Hepatocyte (in vitro differentiated cells): ENCODE measurements at regions not wholly inside any gene's neighbourhood (a gene's known extent, or its start where the extent isn't known, plus 50 kb on each side); places are given as distances from the start of the nearest gene placed in this dataset.
"Not testable (repeated sequence)": the region's sequence is repeated elsewhere in the genome, so short reads cannot be mapped to it uniquely, and the experiment has no call there.

Source experiments
- DNase-seq: peaks from one replicate; pipeline ENCODE4 v3.0.0-alpha.2; 2016; ENCODE audit warnings: low spot score
- H2AFZ ChIP-seq: fragments of 200-600 bp; sonication (generic); 2 replicates; pipeline ENCODE4 v1.6.0; 2016; ENCODE audit warnings: antibody characterized with exemption, mild to moderate bottlenecking
- H3K27ac ChIP-seq: fragments of 200-600 bp; sonication (generic); 2 replicates; pipeline ENCODE4 v1.5.1; 2016; ENCODE audit warnings: mild to moderate bottlenecking
- H3K27me3 ChIP-seq: fragments of 200-600 bp; sonication (generic); 2 replicates; pipeline ENCODE4 v1.6.1; 2016
- H3K36me3 ChIP-seq: fragments of 200-600 bp; sonication (generic); replicated peaks from 2 replicates; pipeline ENCODE4 v1.5.1; 2016; ENCODE audit warnings: low read depth; ENCODE audit not compliant: insufficient read depth
- H3K4me1 ChIP-seq: fragments of 200-600 bp; sonication (generic); 2 replicates; pipeline ENCODE4 v1.5.1; 2016; ENCODE audit warnings: mild to moderate bottlenecking, moderate library complexity; ENCODE audit not compliant: insufficient read depth
- H3K4me2 ChIP-seq: fragments of 200-600 bp; sonication (generic); 2 replicates; pipeline ENCODE4 v1.6.0; 2016
- H3K4me3 ChIP-seq: fragments of 200-600 bp; sonication (generic); 2 replicates; pipeline ENCODE4 v1.5.1; 2016; ENCODE audit warnings: mild to moderate bottlenecking
- H3K79me2 ChIP-seq: fragments of 200-600 bp; sonication (generic); 2 replicates; pipeline ENCODE4 v1.6.0; 2017; ENCODE audit warnings: mild to moderate bottlenecking
- H3K9me2 ChIP-seq: fragments of 200-600 bp; sonication (generic); replicated peaks from 2 replicates; pipeline ENCODE4 v1.6.0; 2017; ENCODE audit warnings: mild to moderate bottlenecking; ENCODE audit not compliant: insufficient read depth
- H3K9me3 ChIP-seq: fragments of 200-600 bp; sonication (generic); 2 replicates; pipeline ENCODE4 v1.5.1; 2016; ENCODE audit warnings: low read depth, mild to moderate bottlenecking
- H4K20me1 ChIP-seq: fragments of 200-600 bp; sonication (generic); 2 replicates; pipeline ENCODE4 v1.6.0; 2016; ENCODE audit warnings: mild to moderate bottlenecking; ENCODE audit not compliant: insufficient read depth, poor library complexity, severe bottlenecking
- CTCF ChIP-seq: fragments of 200-600 bp; sonication (generic); IDR thresholded peaks from 2 replicates; pipeline ENCODE4 v1.5.1; 2016; ENCODE audit warnings: antibody characterized with exemption, mild to moderate bottlenecking; ENCODE audit not compliant: poor library complexity
- EZH2 ChIP-seq: fragments of 200-600 bp; sonication (generic); IDR thresholded peaks from 2 replicates; pipeline ENCODE4 v1.6.1; 2016; ENCODE audit warnings: antibody characterized with exemption, mild to moderate bottlenecking, borderline replicate concordance
- EZH2phosphoT487 ChIP-seq: fragments of 200-600 bp; sonication (generic); IDR thresholded peaks from one replicate; pipeline ENCODE4 v1.6.1; 2018; ENCODE audit warnings: antibody characterized with exemption, mild to moderate bottlenecking, low read depth, moderate library complexity; ENCODE audit not compliant: unreplicated experiment, severe bottlenecking
- WGBS: methylation state at CpG from one replicate; pipeline ENCODE4 v1.1.6; 2016; ENCODE audit warnings: low lambda C conversion rate; ENCODE audit errors: missing lambda C conversion rate; 5-methylcytosine and 5-hydroxymethylcytosine counted together

- H2AFZ ChIP-seq, H3K9me2 ChIP-seq, H3K9me3 ChIP-seq, H3K4me2 ChIP-seq, H3K4me3 ChIP-seq, H3K36me3 ChIP-seq, DNase-seq, H3K27me3 ChIP-seq, H3K27ac ChIP-seq, H3K79me2 ChIP-seq, H3K4me1 ChIP-seq, H4K20me1 ChIP-seq: not testable (repeated sequence)
- 83% methylated on average over 6 of the region's 6 CpGs for WGBS
Observed at GRCh38 chr6:75031102-75031501, 174.8 kb downstream of the COL12A1 start.

- H3K4me3 ChIP-seq: no peak overlapping the region
- H3K4me1 ChIP-seq: no peaks in the 10 kb centered on the region
- H3K27ac ChIP-seq: no peak overlapping the region
- no peaks in the 10 kb centered on the region for H3K79me2 ChIP-seq
- no peaks in the 10 kb centered on the region for H4K20me1 ChIP-seq
- 86% methylated on average over 5 of the region's 5 CpGs for WGBS
- no peak overlapping the region for H3K4me2 ChIP-seq
- no peak overlapping the region for H2AFZ ChIP-seq
- TF ChIP-seq EZH2 (no peak), CTCF (no peak), EZH2phosphoT487 (no peak)
- H3K36me3 ChIP-seq: no peaks in the 10 kb centered on the region
- H3K9me3 ChIP-seq: no peaks in the 10 kb centered on the region
- H3K27me3 ChIP-seq: no peaks in the 10 kb centered on the region
- DNase-seq: no peak
- H3K9me2 ChIP-seq: no peaks in the 10 kb centered on the region
Observed at GRCh38 chr6:75029333-75029732, 176.5 kb downstream of the COL12A1 start.

- Histone ChIP-seq H3K9me2 (peaks cover 2% of the 10 kb centered on the region), H3K4me1 (no peaks in the 10 kb centered on the region), H3K9me3 (no peaks in the 10 kb centered on the region), H3K36me3 (no peaks in the 10 kb centered on the region), H4K20me1 (no peaks in the 10 kb centered on the region), H2AFZ (no peak overlapping the region), H3K4me2 (no peak overlapping the region), H3K79me2 (no peaks in the 10 kb centered on the region), H3K27me3 (no peaks in the 10 kb centered on the region), H3K4me3 (no peak overlapping the region), H3K27ac (no peak overlapping the region)
- TF ChIP-seq EZH2 (no peak), CTCF (no peak), EZH2phosphoT487 (no peak)
- no peak for DNase-seq
- WGBS: 82% methylated on average over 2 of the region's 2 CpGs
Observed at GRCh38 chr6:75025371-75025770, 180.5 kb downstream of the COL12A1 start.

- no peak for TF ChIP-seq EZH2phosphoT487
- TF ChIP-seq EZH2: no peak
- no peak for TF ChIP-seq CTCF
- Histone ChIP-seq H3K27me3 (no peaks in the 10 kb centered on the region), H3K27ac (no peak overlapping the region), H3K9me3 (no peaks in the 10 kb centered on the region), H3K36me3 (no peaks in the 10 kb centered on the region), H3K4me2 (no peak overlapping the region), H3K9me2 (peaks cover 2% of the 10 kb centered on the region), H2AFZ (no peak overlapping the region), H3K79me2 (no peaks in the 10 kb centered on the region), H3K4me1 (no peaks in the 10 kb centered on the region), H3K4me3 (no peak overlapping the region), H4K20me1 (no peaks in the 10 kb centered on the region)
- 67% methylated on average over 1 of the region's 1 CpG for WGBS
- DNase-seq: no peak
Observed at GRCh38 chr6:75024828-75025227, 181.0 kb downstream of the COL12A1 start.
